Glomerular endothelial cell (primary cell): ENCODE measurements at regions not wholly inside any gene's neighbourhood (a gene's known extent, or its start where the extent isn't known, plus 50 kb on each side); places are given as distances from the start of the nearest gene placed in this dataset.

Source experiments
- DNase-seq: peaks from one replicate; pipeline ENCODE4 v3.0.0-alpha.2; 2011; ENCODE audit warnings: low read depth, low spot score; ENCODE audit errors: extremely low read depth

DNA sequence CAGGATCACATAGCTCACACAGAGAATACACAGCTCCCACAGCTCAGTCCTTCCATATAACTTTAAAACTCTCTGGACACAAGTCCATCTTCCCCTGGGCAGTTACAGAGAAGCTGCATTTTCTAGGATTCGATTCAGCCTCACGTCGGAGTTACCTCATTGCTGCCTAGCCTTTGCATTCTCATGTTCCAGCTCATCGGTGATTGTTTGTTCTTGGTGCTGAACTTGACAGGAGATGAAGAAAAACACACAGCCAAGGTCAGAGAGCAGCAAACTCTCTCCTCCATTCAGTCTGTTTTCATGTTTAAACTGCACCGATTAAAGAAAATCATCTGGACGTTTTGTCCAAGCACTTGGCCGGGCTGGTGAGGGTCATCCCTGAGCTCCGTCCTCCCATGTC is 375.5 kb upstream of the CFAP20DC start:
- no peak for DNase-seq

DNA sequence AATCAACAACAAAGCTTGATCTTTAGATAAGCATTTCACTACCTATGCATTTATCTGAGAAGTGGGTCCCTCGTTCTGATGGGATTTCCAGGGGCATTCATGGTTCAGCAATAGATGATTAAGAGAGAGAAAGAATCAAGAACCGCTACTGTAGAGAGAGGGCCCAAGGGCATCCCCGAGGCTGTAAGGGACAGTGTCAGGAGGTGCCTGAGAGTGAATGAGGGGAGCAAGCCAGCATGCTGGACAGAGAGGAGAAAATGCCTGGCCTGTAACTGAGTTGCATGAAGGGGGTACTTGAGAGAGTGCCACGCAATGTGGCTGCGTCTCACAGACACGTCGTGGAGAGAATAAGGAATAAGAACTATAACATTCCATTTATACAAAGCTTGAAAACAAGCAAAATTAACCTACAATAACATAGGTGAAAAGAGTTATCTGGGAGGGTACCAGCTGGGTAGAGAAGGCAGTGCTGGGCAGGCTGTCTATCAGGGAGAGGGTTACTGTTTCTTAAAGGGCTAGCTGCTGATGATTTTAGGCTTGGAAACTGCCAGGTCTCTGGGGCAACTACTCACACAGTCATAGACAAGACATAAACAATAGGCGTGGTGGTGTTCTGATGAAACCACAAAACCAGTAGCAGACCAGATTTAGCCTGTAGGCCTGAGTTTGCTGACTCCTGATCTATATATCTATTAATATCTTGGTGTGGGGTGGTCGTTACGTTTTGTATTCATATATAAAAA is 374.6 kb upstream of the CFAP20DC start:
- DNase-seq, result no peak

DNA sequence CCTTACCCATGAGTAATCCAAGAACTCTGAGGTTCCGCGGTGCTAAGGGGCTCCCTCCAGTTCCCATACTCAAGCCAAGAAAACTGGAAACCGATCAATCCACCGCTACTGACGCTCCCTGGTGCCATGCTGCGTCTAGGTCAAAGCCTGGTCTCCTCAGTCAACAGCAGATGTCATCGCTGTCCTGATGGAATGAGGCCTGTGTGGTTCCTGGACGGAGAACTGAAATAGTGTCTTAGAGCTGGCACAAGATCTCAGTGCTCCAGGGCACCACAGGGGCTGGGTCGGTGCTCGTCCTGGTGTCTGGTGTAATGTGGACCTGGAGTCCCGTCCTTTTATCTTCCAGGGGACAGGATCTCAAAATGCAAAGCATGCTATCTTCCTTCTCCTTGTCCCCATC is 373.9 kb upstream of the CFAP20DC start:
- DNase-seq, result no peak

DNA sequence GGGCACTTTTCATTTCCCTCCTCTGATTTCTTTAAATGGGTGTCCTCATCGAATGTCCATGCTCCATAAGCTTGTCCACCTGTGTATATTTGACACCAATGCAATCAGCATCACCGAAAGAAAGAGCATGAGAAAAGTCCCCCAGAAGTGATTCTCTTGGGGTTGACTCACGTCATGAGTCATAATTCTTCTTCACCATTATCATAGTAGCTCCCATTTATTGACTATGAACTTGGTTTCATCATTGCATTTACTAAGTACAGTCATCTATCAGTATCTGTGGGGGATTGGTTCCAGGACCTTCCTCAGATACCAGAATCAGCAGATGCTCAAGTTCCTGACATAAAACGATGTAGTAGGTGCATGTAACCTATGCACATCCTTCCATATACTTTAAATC is 372.5 kb upstream of the CFAP20DC start:
- no peak for DNase-seq

DNA sequence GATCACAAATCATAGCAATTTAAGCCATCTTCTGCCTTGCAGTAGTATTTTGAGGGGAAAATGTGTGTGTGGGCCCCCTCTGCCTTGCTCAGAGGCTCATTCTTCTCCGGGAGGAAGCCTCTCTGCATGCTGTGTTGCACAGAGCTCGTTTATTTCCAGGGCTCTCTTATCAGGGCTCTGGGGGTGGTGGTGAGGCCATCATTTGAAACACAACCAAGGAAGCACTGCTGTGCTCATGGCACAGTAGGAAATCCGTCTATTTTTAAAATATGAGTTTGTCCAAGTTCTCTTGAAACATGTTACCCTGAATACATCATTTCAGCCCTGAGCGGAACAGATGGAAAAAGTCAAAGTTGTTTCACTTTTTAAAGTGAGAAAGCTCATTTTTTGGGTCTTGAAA is 369.0 kb upstream of the CFAP20DC start:
- no peak for DNase-seq

DNA sequence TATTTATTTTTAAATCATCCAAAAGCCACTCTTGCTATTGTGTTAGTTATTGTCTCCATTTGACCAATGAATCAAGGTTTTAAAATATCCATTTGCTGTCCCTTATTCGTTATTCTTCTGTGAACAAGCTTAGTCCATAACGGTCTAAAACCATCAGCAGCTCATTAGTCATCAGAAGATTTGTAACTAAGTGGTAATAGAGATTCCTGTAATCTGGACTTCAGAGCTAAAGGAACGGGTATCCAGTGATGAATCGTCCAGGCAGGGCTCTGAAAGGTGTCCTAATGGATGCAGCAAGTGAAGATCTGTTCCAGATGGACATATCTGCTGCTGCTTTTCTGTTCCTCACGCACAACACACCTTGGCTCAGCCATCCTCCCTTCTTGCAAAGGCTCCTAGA is 362.7 kb upstream of the CFAP20DC start:
- no peak for DNase-seq

DNA sequence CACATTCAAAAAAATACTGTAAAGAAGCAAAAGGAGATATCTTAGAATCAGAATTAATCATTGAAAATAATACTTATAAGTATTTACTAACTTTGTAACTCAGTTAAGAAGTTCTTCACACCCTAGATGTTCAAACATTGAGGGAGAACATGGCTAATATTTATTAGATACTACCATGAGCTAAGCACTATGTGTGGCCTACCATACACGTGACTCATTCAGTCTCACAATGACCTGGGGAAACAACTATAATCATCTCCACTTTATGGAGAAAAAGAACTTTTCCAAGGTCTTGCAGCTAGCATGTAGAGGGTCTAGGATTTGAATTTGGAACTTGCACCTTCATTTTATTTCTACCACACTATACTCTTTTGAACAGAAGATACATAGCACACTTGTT is 361.9 kb upstream of the CFAP20DC start:
- no peak for DNase-seq

DNA sequence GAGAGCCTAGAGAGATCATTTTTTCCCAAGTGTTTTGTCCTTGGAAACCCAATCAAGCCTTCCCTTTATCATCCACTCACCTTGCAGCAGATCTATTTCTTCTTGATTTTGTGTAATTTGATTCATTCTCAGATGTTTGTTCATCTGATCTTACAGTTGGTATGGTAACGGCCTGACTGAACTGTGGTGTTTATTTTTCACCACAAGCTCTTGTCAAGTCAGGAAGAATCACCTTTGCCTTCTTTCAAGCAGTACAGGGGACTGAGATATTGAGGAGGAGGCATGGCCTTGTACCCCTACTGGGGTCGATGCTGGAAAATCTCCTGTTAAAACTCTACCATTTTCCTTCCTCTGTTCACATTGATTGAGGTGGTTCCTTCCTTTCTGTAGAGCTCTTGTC is 361.4 kb upstream of the CFAP20DC start:
- DNase-seq, result no peak

DNA sequence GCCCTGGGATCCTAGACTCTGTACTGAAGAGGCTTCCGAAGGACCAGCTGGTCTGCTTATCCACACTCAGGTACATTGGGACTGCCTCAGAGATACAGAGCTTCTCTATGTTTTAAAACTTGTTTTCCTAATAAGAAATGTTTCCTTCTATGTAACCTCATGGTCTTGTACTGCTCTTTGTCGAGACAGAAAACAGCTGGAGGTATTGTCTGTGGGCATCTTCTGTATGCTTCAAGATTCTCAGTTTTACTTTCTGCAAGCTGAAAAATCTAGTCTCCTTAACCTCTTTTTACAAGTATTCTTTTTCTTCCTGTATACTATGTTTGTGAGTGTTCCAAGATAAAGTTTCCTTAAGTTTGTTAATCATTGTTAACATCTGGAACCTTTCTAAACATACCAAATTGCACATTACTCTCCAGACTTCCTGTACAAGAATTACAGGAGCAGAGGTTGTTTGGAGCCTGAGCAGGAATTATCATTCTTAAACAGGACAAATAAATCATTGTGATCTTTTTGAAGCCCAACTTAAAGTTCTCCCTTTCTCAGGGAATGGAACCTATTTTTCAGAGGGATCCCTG is 358.3 kb upstream of the CFAP20DC start:
- DNase-seq, result no peak

DNA sequence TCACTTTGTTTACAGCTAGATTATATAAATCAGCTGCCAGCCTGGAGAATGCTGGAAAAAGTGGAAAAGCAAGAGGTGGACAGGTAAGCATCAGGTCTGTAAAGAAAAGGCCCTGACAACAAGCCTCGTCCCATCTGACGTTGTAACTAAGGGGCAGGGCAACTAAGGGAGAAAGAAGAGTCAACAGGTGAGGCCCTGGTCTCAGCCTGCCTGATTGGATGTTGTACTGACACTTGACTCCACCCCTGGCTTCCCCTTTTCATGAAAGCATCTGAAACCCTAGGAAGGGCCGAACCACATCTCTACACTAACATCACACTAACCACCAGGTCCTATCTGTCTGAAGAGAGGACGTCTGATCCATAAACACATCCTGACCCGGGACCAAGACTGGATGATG is 357.6 kb upstream of the CFAP20DC start:
- DNase-seq, result no peak

DNA sequence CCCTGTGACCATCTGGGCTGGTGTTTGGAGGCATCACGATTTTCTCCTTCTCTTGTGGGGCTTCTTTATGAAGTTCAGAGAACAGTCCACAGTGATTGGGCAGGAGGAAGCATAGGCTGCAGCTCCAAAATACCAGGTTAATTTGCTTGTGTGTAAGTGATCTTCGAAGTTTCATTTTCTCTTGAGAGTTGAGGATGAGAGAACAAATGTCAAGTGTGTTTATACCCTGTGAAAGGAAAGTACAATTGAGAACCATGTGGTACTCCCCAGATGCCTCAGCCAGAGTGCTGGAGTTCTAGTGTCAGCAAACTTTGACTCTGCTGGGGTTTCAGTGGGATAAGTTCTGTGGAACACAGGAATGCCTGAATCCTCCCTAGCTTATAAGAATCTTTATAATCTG is 357.1 kb upstream of the CFAP20DC start:
- DNase-seq, result no peak

DNA sequence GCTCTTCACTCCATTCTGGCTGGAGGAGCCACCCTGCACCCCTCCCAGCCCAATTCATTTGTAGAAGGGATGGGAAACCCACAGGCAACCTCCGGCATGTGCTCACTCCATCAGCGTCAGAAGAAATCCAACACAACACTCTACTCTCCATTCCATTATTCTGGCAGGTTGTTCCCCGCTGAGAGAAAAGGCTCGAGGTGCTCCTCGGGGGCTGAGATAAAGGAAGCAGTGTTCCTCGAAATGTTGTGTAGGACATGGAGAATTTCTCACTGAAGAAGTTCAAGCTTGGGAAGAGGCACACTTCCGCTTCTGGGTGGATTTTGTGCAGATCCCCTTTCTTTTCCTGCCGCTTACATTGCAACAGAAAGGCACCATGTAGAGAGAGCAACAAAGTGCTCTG is 355.0 kb upstream of the CFAP20DC start:
- no peak for DNase-seq

DNA sequence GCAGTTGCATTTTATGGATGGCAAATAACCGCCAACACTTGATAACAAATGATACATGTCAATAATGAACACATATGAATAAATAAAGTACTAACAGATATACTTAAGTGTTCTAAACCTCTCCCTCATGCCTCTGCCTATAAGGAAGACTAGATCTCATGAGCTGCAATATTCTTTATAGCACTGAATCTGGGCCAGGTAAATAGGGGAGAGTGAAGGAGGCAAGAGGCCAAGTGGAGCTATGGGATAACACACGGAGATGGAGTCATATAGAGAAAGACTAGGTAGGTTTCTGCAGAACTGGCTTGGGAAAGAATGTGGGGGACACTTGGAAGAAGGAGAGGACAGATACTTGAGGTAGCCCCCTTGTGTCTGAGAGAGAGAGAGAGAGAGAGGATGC is 354.2 kb upstream of the CFAP20DC start:
- DNase-seq, result no peak

DNA sequence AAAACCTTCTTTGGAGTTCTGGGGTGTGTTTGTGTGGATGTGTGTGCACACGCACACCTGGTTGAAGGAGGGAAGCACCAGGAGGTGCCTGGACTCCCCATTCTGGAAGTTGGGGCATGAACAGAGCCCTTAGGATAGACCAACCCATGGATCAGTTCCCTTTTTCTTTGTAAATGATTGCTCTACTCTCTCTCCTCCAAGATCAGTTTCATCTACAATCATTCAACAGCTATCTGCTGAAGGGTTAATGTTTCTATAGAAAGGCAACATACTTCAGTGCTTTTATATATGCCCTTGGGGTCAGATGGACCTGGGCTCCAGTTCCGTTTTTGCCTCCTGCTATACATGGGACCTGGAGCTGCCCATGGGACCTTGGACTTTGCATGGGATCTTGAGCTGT is 352.1 kb upstream of the CFAP20DC start:
- DNase-seq, result no peak

DNA sequence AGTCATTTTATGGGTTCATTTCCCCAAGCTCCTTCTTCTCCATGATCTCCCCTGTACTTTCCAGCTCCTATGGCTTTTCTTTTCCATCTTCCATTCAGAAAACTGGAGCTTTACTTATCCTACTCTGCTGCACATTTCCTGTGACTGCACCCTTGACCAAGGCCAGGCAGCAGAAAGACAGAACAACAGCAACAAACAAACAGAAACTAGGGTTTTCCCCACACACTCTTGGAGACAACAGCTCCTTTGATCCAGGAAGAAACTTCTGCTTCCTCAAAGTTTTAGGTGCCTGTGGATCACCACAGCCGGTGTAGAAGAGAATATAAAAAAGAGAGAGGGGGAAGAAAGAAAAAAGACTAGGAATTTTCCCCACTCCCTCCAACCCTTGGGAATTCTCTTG is 342.3 kb upstream of the CFAP20DC start:
- DNase-seq, result no peak

DNA sequence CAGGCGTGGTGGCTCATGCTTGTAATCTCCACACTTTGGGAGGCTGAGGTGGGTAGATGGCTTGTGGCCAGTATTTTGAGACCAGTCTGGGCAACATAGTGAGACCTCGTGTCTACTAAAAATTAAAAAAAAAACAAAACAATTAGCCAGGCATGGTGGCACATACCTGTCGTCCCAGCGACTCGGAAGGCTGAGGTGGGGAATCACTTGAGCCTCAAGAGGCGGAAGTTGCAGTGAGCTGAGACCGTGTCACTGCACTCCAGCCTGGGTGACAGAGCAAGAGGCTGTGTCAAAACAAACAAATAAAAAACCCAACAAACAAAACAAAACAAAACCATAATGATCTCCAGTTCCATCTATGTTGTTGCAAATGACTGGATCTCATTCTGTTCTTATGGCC is 341.3 kb upstream of the CFAP20DC start:
- DNase-seq, result no peak

DNA sequence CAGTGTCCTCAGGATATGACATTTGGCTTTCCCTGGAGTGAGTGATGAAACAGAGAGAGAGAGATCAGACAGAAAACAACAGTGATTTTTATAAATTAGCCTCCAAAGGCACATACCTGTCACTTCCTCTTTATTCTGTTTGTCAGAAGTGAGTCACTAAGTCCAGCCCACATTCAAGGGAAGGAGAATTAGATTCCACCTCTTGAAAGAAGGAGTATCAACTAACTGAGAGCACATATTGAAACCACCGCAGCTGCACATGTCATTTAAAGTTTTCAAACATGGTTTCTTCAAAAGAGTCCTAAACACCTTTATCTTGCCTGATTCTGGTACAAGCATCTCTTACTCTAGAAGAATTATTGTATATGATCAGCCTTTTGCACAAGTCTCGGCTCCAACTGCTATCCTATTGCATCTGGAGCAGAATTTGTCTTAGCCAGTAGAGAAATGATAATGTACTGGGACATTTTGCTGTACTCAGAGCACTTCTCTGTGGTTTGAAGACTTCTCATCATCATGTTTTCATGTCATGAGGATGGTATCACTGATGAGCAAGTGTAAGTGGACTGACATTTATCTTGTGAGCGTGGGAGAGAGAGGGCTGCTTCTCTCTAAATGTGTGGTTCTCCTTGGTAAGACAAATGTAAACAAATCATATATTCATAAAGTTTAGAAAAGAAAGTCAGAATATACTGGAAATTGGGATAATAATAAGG is 338.9 kb upstream of the CFAP20DC start:
- DNase-seq, result no peak

DNA sequence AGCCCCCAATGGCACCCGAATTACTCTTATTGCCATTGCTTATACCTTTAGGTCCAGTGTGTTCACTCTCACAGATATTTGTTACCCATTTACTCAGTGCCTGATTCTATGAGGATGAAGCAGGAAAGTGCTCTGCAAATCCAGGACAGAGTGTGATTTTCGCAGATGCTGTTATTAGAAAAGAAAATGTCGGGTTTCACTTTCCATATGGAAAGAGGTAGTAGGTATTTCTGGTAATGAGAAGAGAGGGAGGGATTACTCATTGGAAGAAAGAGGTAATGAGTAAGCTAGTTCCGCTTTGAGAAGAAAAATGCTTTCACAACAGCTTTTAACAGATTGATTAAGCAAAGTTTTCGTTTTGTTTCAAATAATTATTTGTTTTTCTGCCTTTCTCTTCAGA is 336.3 kb upstream of the CFAP20DC start:
- no peak for DNase-seq

DNA sequence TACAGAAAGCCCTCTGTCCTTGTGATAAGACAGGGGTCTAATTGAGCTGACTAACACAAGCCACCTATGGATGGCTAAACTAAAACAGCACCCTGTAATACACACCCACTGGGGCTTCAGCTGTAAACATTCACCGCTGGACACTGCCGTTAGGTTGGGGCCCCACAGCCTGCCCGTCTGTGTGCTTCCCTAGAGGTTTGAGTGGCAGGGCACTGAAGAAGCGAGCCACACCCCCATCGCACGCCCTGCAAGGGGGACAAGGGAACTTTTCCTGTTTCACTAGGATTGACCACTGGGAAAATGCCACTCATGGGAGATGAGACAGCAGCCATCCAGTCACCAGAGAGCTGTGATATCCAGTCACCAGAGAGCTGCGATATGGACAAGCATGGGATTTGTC is 335.7 kb upstream of the CFAP20DC start:
- DNase-seq, result no peak

DNA sequence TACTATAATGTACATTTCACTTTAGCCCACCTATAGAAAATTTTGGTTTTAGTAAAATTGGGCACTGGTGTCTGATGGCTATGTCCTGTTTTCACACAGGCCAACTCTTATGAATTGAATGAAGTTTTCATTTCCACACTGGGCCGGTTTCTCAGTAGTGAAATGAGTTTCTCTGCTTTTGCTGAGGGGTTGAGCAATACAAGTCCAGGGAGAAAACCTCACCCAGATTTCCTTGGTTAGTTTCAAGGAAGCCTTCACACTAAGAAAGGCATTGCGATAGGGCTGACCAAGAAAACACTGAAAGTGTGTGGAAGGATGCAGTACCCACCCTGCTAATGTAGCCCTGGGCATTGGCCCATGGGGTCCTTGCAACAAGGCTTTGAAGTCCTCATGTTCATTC is 331.5 kb upstream of the CFAP20DC start:
- DNase-seq, result no peak

DNA sequence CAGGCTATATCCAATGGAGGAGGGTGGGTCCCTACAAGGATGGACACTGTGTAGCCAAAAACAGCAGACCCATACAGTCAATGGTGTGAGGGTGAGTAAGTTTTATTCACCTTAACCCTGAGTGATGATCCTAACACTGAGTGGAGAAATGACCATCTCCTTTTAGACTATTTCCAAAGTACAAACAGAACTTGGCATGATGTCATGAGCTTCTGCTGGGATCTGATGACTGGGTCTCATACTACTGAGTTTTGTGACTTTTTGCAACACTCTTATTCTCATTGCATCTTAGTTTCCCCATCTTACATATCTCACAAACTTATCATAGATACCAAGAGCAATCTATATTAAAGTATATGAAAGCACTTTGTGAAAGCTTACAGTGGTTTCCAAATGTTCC is 330.3 kb upstream of the CFAP20DC start:
- DNase-seq, result no peak

DNA sequence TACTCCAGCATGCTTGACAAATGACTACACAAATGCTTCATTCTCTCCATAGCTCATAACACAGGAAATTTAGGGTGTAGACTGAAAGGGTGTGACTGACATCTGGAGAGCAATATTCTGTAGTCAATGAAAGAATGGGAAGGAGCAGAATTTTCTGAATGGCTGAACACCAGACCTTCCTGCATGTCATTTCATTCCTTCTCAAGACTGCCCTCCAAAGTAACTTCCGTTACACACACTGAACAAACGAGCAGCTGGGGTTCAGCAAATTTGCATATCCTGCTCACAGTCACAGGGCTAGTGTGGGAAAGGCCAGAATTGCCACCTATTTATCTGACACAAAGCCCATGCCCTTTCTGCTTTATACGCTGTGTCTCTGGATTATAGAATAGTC is 325.0 kb upstream of the CFAP20DC start:
- DNase-seq, result no peak
